ENCODE measurements at regions not wholly inside any gene's neighbourhood (a gene's known extent, or its start where the extent isn't known, plus 50 kb on each side); places are given as distances from the start of the nearest gene placed in this dataset.

DNA sequence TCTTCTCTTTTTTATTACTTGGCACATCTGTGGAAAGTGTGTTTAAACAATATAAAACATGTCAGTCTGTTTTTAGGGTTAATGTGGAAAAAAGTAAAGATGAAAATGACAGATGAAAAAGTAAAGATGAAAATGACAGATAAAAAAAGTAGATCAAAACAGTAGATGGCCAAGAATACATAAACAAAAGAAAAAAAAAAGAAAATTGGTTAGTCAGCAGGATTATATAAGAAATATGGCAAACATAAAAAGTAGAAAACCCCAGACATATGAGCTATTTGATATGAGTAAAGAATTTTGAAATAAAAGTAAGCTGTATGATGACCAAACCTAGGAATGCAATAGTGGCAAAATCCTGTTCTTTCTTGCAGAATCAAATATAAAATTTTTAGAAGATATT, 365.7 kb upstream of the AKR1E2 start:
- TF ChIP-seq, protein P1, sequence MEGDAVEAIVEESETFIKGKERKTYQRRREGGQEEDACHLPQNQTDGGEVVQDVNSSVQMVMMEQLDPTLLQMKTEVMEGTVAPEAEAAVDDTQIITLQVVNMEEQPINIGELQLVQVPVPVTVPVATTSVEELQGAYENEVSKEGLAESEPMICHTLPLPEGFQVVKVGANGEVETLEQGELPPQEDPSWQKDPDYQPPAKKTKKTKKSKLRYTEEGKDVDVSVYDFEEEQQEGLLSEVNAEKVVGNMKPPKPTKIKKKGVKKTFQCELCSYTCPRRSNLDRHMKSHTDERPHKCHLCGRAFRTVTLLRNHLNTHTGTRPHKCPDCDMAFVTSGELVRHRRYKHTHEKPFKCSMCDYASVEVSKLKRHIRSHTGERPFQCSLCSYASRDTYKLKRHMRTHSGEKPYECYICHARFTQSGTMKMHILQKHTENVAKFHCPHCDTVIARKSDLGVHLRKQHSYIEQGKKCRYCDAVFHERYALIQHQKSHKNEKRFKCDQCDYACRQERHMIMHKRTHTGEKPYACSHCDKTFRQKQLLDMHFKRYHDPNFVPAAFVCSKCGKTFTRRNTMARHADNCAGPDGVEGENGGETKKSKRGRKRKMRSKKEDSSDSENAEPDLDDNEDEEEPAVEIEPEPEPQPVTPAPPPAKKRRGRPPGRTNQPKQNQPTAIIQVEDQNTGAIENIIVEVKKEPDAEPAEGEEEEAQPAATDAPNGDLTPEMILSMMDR (IDR thresholded peaks at IDR 0.05; ENCODE audit: insufficient read depth, low read length, poor library complexity, severe bottlenecking) = no peak
- TF ChIP-seq EZH2phosphoT487 (conservative IDR thresholded peaks at IDR 0.05; ENCODE audit: low read length) = no peak
